ENCODE measurements at regions not wholly inside any gene's neighbourhood (a gene's known extent, or its start where the extent isn't known, plus 50 kb on each side); places are given as distances from the start of the nearest gene placed in this dataset.
"Not testable (repeated sequence)": the region's sequence is repeated elsewhere in the genome, so short reads cannot be mapped to it uniquely, and the experiment has no call there.

GRCh38 chrX:1012678-1013300 lies 199.7 kb downstream of the CRLF2 start:
- H3K27me3 Mint-ChIP-seq = no peaks in the 10 kb centered on the region
- H3K36me3 Mint-ChIP-seq = no peaks in the 10 kb centered on the region
- no peaks in the 10 kb centered on the region for H3K9me3 Mint-ChIP-seq
- H3K27ac Mint-ChIP-seq = peak overlapping the region in 2 of 6 donors; percentile 6 to 68
- no peak for ATAC-seq (ENCODE audit: low read depth in 2 of 2)
- peaks cover 6 to 17% (median 9%) of the 10 kb centered on the region in 3 donors for H3K4me1 Mint-ChIP-seq
- DNase-seq = no peak
- H3K4me3 Mint-ChIP-seq = no peak overlapping the region

GRCh38 chrX:1011691-1012283 lies 200.7 kb downstream of the CRLF2 start:
- ATAC-seq (ENCODE audit: low read depth in 2 of 2) (no peak), DNase-seq (no peak)
- H3K9me3 Mint-ChIP-seq = no peaks in the 10 kb centered on the region
- no peak overlapping the region for H3K4me3 Mint-ChIP-seq
- H3K27ac Mint-ChIP-seq = peak overlapping the region in 1 of 6 donors; percentile 70
- H3K36me3 Mint-ChIP-seq = no peaks in the 10 kb centered on the region
- H3K4me1 Mint-ChIP-seq = peaks cover 6 to 17% (median 9%) of the 10 kb centered on the region in 3 donors
- no peaks in the 10 kb centered on the region for H3K27me3 Mint-ChIP-seq

- Mint-ChIP-seq H3K9me3 (no peaks in the 10 kb centered on the region), H3K4me1 (peaks cover 6 to 17% (median 9%) of the 10 kb centered on the region in 3 donors), H3K27me3 (no peaks in the 10 kb centered on the region), H3K36me3 (no peaks in the 10 kb centered on the region), H3K27ac (peak overlapping the region in 3 of 6 donors; percentile 44 to 65 (median 47)), H3K4me3 (no peak overlapping the region)
- ATAC-seq (ENCODE audit: low read depth in 2 of 2) = no peak
- DNase-seq = no peak
These were observed 202.7 kb downstream of the CRLF2 start for GRCh38 chrX:1009771-1010170.

DNA sequence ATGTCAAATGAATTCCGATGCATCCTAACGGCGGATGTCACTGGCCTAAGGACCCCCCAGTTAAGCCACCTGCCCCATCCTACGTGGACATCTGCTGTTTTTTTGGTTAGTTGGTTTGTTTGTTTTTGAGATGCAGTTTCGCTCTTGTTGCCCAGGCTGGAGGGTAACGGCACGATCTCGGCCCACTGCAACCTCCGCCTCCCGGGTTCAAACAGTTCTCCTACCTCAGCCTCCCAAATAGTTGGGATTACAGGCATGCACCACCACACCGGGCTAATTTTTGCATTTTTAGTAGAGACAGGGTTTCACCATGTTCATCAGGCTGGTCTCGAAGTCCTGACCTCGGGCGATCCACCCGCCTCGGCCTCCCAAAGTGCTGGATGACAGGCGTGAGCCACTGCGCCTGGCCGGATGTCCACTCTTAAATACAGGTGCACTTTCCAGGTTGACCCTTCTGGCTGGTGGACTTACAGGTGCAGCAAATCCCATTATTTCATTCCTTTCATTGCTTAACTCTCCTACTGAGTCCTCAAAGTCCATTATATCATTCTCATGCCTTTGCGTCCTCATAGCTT lies 206.2 kb downstream of the CRLF2 start:
- H3K4me3 Mint-ChIP-seq = no peak overlapping the region
- no peak for DNase-seq
- H3K36me3 Mint-ChIP-seq = no peaks in the 10 kb centered on the region
- no peaks in the 10 kb centered on the region for H3K9me3 Mint-ChIP-seq
- H3K27ac Mint-ChIP-seq = peak overlapping the region in 1 of 6 donors; percentile 88
- no peaks in the 10 kb centered on the region for H3K27me3 Mint-ChIP-seq
- peaks cover 6 to 17% (median 9%) of the 10 kb centered on the region in 3 donors for H3K4me1 Mint-ChIP-seq
- no peak for ATAC-seq (ENCODE audit: low read depth in 2 of 2)

- no peak for DNase-seq
- Mint-ChIP-seq H3K27me3 (no peaks in the 10 kb centered on the region), H3K36me3 (no peaks in the 10 kb centered on the region), H3K4me3 (peak overlapping the region in 1 of 8 donors; percentile 8), H3K27ac (no peak overlapping the region), H3K9me3 (no peaks in the 10 kb centered on the region), H3K4me1 (peaks cover 0 to 3% (median 0%) of the 10 kb centered on the region in 3 donors)
- ATAC-seq (ENCODE audit: low read depth in 2 of 2) = no peak
These were observed 209.8 kb downstream of the CRLF2 start for GRCh38 chrX:1002611-1003010.

GRCh38 chrX:997631-998137 lies 214.8 kb downstream of the CRLF2 start:
- Mint-ChIP-seq H3K27me3 (no peaks in the 10 kb centered on the region), H3K9me3 (peaks cover 4 to 16% (median 10%) of the 10 kb centered on the region in 7 donors), H3K4me1 (peaks cover 0 to 3% (median 0%) of the 10 kb centered on the region in 3 donors), H3K27ac (no peak overlapping the region), H3K4me3 (no peak overlapping the region), H3K36me3 (peaks cover 6% of the 10 kb centered on the region in 2 donors)
- ATAC-seq (ENCODE audit: low read depth in 2 of 2) (no peak), DNase-seq (no peak)

DNA sequence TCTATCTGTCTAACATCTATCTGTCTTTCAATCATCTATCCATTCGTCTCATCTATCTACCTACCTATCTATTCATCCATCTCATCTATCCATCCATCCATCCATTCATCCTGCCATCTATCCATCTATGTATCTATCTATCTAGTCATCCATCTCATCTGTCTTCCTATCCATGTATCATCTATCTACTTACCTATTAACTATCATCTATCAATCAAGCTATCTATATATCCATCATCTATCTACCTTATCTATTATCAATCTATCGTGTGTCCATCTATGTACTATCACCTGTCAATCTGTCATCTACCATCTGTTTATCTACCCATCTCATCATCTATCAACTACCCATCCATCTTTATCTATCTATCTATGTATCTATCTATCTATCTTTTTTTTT lies 217.7 kb downstream of the CRLF2 start:
- Mint-ChIP-seq H3K4me1 (peaks cover 10 to 18% (median 11%) of the 10 kb centered on the region in 3 donors), H3K4me3 (no peak overlapping the region), H3K27ac (no peak overlapping the region), H3K27me3 (no peaks in the 10 kb centered on the region), H3K9me3 (peaks cover 15 to 30% (median 27%) of the 10 kb centered on the region in 7 donors), H3K36me3 (peaks cover 12 to 23% of the 10 kb centered on the region in 2 donors)
- ATAC-seq (ENCODE audit: low read depth in 2 of 2) (no peak), DNase-seq (no peak)

- Mint-ChIP-seq H3K27me3 (no peaks in the 10 kb centered on the region), H3K9me3 (peaks cover 15 to 30% (median 27%) of the 10 kb centered on the region in 7 donors), H3K4me3 (peak overlapping the region; percentile 72 to 95 (median 92)), H3K36me3 (peaks cover 12 to 23% of the 10 kb centered on the region in 2 donors), H3K27ac (peak overlapping the region; percentile 92 to 100 (median 98)), H3K4me1 (peaks cover 10 to 15% (median 11%) of the 10 kb centered on the region in 3 donors)
- DNase-seq (peak; percentile 91), ATAC-seq (ENCODE audit: low read depth in 2 of 2) (peak; percentile 94 to 95)
These were observed 222.4 kb downstream of the CRLF2 start for GRCh38 chrX:989959-990510.

GRCh38 chrX:988530-988929 lies 223.9 kb downstream of the CRLF2 start:
- DNase-seq; H3K4me3 Mint-ChIP-seq; ATAC-seq (ENCODE audit: low read depth in 2 of 2): not testable (repeated sequence)
- peaks cover 12 to 23% of the 10 kb centered on the region in 2 donors for H3K36me3 Mint-ChIP-seq
- H3K27ac Mint-ChIP-seq = peak overlapping the region in 1 of 6 donors; percentile 19
- H3K9me3 Mint-ChIP-seq = peaks cover 18 to 35% (median 28%) of the 10 kb centered on the region in 7 donors
- peaks cover 10 to 15% (median 11%) of the 10 kb centered on the region in 3 donors for H3K4me1 Mint-ChIP-seq
- H3K27me3 Mint-ChIP-seq = peaks cover 0 to 11% (median 7%) of the 10 kb centered on the region in 3 donors

DNA sequence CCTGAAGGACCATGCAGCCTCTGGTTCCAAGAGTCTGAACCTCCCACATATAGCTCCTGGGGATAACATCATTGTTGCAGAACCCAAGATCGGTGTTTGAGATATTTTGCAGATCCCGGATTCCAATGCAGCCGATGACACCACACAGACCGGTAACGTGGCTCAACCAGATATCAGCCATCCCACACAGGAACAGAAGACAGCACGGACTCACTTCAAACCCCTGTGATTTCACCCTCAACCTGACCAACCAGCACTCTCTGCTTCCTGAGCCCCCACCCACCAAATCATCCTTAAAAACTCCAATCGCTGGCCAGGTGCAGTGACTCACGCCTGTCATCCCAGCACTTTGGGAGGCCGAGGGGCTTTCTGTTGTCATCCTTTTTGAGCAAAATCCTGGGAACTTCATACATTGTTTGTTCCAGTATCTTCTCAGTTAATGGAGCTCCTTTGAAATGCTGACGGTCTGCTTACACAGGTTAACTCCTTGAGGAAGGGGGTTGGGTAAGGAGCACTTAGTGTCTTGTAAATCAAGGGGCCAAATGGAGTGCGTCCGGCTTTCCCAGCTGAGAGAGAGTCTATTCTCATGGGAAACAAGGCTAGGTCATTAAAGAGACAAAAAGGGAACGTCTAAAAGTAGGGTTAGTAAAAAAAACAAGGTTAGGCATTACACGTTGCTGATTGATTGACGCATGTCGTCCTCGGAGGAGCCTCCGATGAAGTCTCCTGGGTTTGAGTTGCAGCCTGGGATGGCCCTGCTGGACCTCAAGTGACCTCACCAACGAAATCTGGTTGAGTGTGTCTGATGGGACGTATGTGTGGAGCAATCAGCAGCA lies 230.4 kb downstream of the CRLF2 start:
- Mint-ChIP-seq H3K9me3 (peaks cover 0 to 16% (median 9%) of the 10 kb centered on the region in 7 donors), H3K36me3 (peaks cover 0 to 9% of the 10 kb centered on the region in 2 donors), H3K27ac (peak overlapping the region in 1 of 6 donors; percentile 19), H3K4me1 (peaks cover 14 to 28% (median 18%) of the 10 kb centered on the region in 3 donors), H3K27me3 (peaks cover 25 to 51% (median 44%) of the 10 kb centered on the region in 3 donors), H3K4me3 (peak overlapping the region in 3 of 8 donors; percentile 32 to 65 (median 61))
- no peak for DNase-seq
- no peak for ATAC-seq (ENCODE audit: low read depth in 2 of 2)

- Mint-ChIP-seq H3K9me3 (peaks cover 0 to 24% (median 18%) of the 10 kb centered on the region in 7 donors), H3K27ac (peak overlapping the region in 1 of 6 donors; percentile 69), H3K4me3 (no peak overlapping the region), H3K4me1 (peaks cover 14 to 28% (median 18%) of the 10 kb centered on the region in 3 donors), H3K27me3 (peaks cover 32 to 55% (median 45%) of the 10 kb centered on the region in 3 donors), H3K36me3 (peaks cover 0 to 17% of the 10 kb centered on the region in 2 donors)
- ATAC-seq (ENCODE audit: low read depth in 2 of 2) (no peak), DNase-seq (no peak)
These were observed 231.7 kb downstream of the CRLF2 start for GRCh38 chrX:980587-981235.

- H3K27ac Mint-ChIP-seq; H3K4me3 Mint-ChIP-seq; ATAC-seq (ENCODE audit: low read depth in 2 of 2); DNase-seq: not testable (repeated sequence)
- H3K27me3 Mint-ChIP-seq = peaks cover 32 to 50% (median 50%) of the 10 kb centered on the region in 3 donors
- H3K9me3 Mint-ChIP-seq = peaks cover 4 to 24% (median 15%) of the 10 kb centered on the region in 7 donors
- peaks cover 0 to 17% of the 10 kb centered on the region in 2 donors for H3K36me3 Mint-ChIP-seq
- H3K4me1 Mint-ChIP-seq = peaks cover 14 to 28% (median 18%) of the 10 kb centered on the region in 3 donors
These were observed 233.3 kb downstream of the CRLF2 start for GRCh38 chrX:979127-979526.

Data from naive B cell (primary cell).